SK-N-SH (cell line): ENCODE measurements at regions not wholly inside any gene's neighbourhood (a gene's known extent, or its start where the extent isn't known, plus 50 kb on each side); places are given as distances from the start of the nearest gene placed in this dataset.

Source experiments
- CTCF ChIA-PET: fragments of 300-600, 350-600 bp; formaldehyde crosslinking; extraction: SDS; loops from one replicate; lab custom pipeline; 2021; lab: Yijun Ruan, JAX
- POLR2A ChIA-PET: fragments of 350-600 bp; sonication (Branson Sonifier 250); formaldehyde crosslinking; extraction: SDS; loops from one replicate; lab custom pipeline; 2020; ENCODE audit warnings: antibody characterized with exemption, inconsistent platforms; lab: Yijun Ruan, JAX
- DNase-seq: peaks from one replicate; pipeline ENCODE4 v3.0.0; 2012
- H2AFZ ChIP-seq: fragments of 200-600 bp; sonication (generic); 2 replicates; pipeline ENCODE4 v1.8.1; 2016; ENCODE audit warnings: antibody characterized with exemption, mild to moderate bottlenecking, low read depth
- H3F3A ChIP-seq: fragments of 200-600 bp; sonication (generic); replicated peaks from 2 replicates; pipeline ENCODE3; 2016; ENCODE audit warnings: antibody characterized with exemption, mild to moderate bottlenecking; ENCODE audit not compliant: insufficient read depth
- H3K27ac ChIP-seq, 2 experiments: fragments of 200-500 bp in 1 of 2; fragments of 200-600 bp in 1 of 2; sonication (Bioruptor generic) in 1 of 2; sonication (generic), shearing (Covaris generic) in 1 of 2; 2 replicates each; pipeline versions ENCODE4 v1.5.1 to v1.6.1; 2014 to 2016; ENCODE audit warnings: low read depth in 2 of 2, inconsistent platforms in 1 of 2, low read length in 1 of 2, mild to moderate bottlenecking in 1 of 2, mixed read lengths in 1 of 2
- H3K27me3 ChIP-seq: fragments of 200-600 bp; sonication (generic), shearing (Covaris generic); 2 replicates; pipeline ENCODE4 v1.6.1; 2016; ENCODE audit warnings: mixed run types; ENCODE audit not compliant: insufficient read depth
- H3K36me3 ChIP-seq, 2 experiments: fragments of 200-500 bp in 1 of 2; fragments of 200-600 bp in 1 of 2; sonication (Bioruptor generic) in 1 of 2; sonication (generic) in 1 of 2; replicated peaks in 1 of 2; 2 replicates each; pipeline versions ENCODE3 to v1.5.1; 2014 to 2016; ENCODE audit warnings: low read length in 1 of 2, mild to moderate bottlenecking in 1 of 2; ENCODE audit not compliant: insufficient read depth in 2 of 2, control insufficient read depth in 1 of 2
- H3K4me1 ChIP-seq, 2 experiments: fragments of 200-500 bp in 1 of 2; fragments of 200-600 bp in 1 of 2; sonication (Bioruptor generic) in 1 of 2; sonication (generic), shearing (Covaris generic) in 1 of 2; 2 replicates each; pipeline versions ENCODE4 v1.5.1 to v1.6.1; 2014 to 2016; ENCODE audit warnings: low read depth in 1 of 2, low read length in 1 of 2, mixed run types in 1 of 2; ENCODE audit not compliant: insufficient read depth in 2 of 2, control insufficient read depth in 1 of 2
- H3K4me2 ChIP-seq: fragments of 200-600 bp; sonication (generic), shearing (Covaris generic); 2 replicates; pipeline ENCODE4 v1.6.1; 2017; ENCODE audit warnings: mixed run types
- H3K4me3 ChIP-seq, 2 experiments: fragments of 200-500 bp in 1 of 2; fragments of 200-600 bp in 1 of 2; sonication (Bioruptor generic) in 1 of 2; sonication (generic), shearing (Covaris generic) in 1 of 2; 2 replicates each; pipeline versions ENCODE4 v1.5.1 to v1.8.1; 2014 to 2016; ENCODE audit warnings: low read depth in 2 of 2, inconsistent platforms in 1 of 2, low read length in 1 of 2, mild to moderate bottlenecking in 1 of 2, mixed read lengths in 1 of 2, moderate library complexity in 1 of 2
- H3K79me2 ChIP-seq: fragments of 200-600 bp; sonication (generic); 2 replicates; pipeline ENCODE4 v1.8.1; 2017; ENCODE audit warnings: mild to moderate bottlenecking; ENCODE audit not compliant: insufficient read depth
- H3K9ac ChIP-seq: fragments of 200-600 bp; sonication (generic); 2 replicates; pipeline ENCODE4 v1.6.1; 2017; ENCODE audit warnings: mixed run types
- H3K9me2 ChIP-seq: fragments of 200-600 bp; sonication (generic); 2 replicates; pipeline ENCODE4 v1.6.1; 2017; ENCODE audit warnings: mixed run types
- H3K9me3 ChIP-seq: fragments of 200-600 bp; sonication (generic); 2 replicates; pipeline ENCODE4 v1.6.1; 2017; ENCODE audit warnings: mixed run types, mild to moderate bottlenecking, moderate library complexity
- H4K20me1 ChIP-seq: fragments of 200-600 bp; sonication (generic); 2 replicates; pipeline ENCODE4 v1.6.1; 2017; ENCODE audit warnings: mild to moderate bottlenecking, mixed run types; ENCODE audit not compliant: insufficient read depth
- ELF1 ChIP-seq: IDR thresholded peaks from 2 replicates; pipeline ENCODE4 v1.4.0; 2012
- EP300 ChIP-seq, 2 experiments: IDR thresholded peaks; 2 replicates each; pipeline versions ENCODE4 v1.4.0 to v1.6.1; 2012; ENCODE audit warnings: borderline replicate concordance in 1 of 2, low read depth in 1 of 2, low read length in 1 of 2
- EZH2phosphoT487 ChIP-seq: fragments of 200-600 bp; sonication (generic); IDR thresholded peaks from 2 replicates; pipeline ENCODE4 v1.6.1; 2017; ENCODE audit warnings: low read depth, mixed run types, mild to moderate bottlenecking, antibody characterized with exemption, moderate library complexity, borderline replicate concordance
- FOXJ3 ChIP-seq: sonication (generic); formaldehyde crosslinking; IDR thresholded peaks from 2 replicates; pipeline ENCODE4 v1.5.1; 2020; ENCODE audit warnings: mild to moderate bottlenecking, missing genetic modification reagents
- GATA2 ChIP-seq: sonication (generic); formaldehyde crosslinking; IDR thresholded peaks from 2 replicates; pipeline ENCODE4 v1.5.0; 2020; ENCODE audit warnings: mild to moderate bottlenecking, missing genetic modification reagents
- JUND ChIP-seq: IDR thresholded peaks from 2 replicates; pipeline ENCODE4 v1.4.0; 2012
- NFIC ChIP-seq: IDR thresholded peaks from 2 replicates; pipeline ENCODE4 v1.4.0; 2012; ENCODE audit warnings: borderline replicate concordance
- PBX3 ChIP-seq: IDR thresholded peaks from 2 replicates; pipeline ENCODE4; 2012
- RAD21 ChIP-seq: IDR thresholded peaks from 2 replicates; pipeline ENCODE4 v1.6.1; 2012; ENCODE audit warnings: mild to moderate bottlenecking, low read length
- REST ChIP-seq: IDR thresholded peaks from 2 replicates; pipeline ENCODE4 v1.6.1; 2012; ENCODE audit warnings: mild to moderate bottlenecking, low read depth, low read length, moderate library complexity
- TCF12 ChIP-seq: IDR thresholded peaks from 2 replicates; pipeline ENCODE4 v1.4.0; 2012
- TEAD4 ChIP-seq: IDR thresholded peaks from 2 replicates; pipeline ENCODE4 v1.4.0; 2012; ENCODE audit warnings: mild to moderate bottlenecking, borderline replicate concordance; ENCODE audit not compliant: insufficient read depth
- USF1 ChIP-seq: IDR thresholded peaks from 2 replicates; pipeline ENCODE4 v1.4.0; 2012; ENCODE audit warnings: low read depth, borderline replicate concordance
- WGBS: methylation state at CpG from one replicate; pipeline ENCODE4 v1.1.6; 2017; ENCODE audit warnings: low lambda C conversion rate; 5-methylcytosine and 5-hydroxymethylcytosine counted together

GRCh38 chr13:66208589-66208988 lies 1021.5 kb downstream of the PCDH9 start:
- H3K4me3 ChIP-seq = no peak overlapping the region
- no peak for TF ChIP-seq FOXJ3
- no peak for TF ChIP-seq REST
- no peak for TF ChIP-seq PBX3
- no peak for TF ChIP-seq RAD21
- TF ChIP-seq TEAD4 = no peak
- no peak for TF ChIP-seq EZH2phosphoT487
- TF ChIP-seq GATA2 = no peak
- peaks cover 15% of the 10 kb centered on the region for H3F3A ChIP-seq
- DNase-seq = no peak
- H3K9me2 ChIP-seq = no peaks in the 10 kb centered on the region
- ChIA-PET POLR2A (no interaction called here), CTCF (no interaction called here)
- no peak overlapping the region for H3K9ac ChIP-seq
- no peak overlapping the region for H3K27ac ChIP-seq
- no peak overlapping the region for H2AFZ ChIP-seq
- no peaks in the 10 kb centered on the region for H3K27me3 ChIP-seq
- H3K4me1 ChIP-seq = peaks cover 0 to 5% of the 10 kb centered on the region in 2 experiments; a peak in 1 of 4 replicates
- no peaks in the 10 kb centered on the region for H4K20me1 ChIP-seq
- H3K9me3 ChIP-seq = no peaks in the 10 kb centered on the region
- no peaks in the 10 kb centered on the region for H3K36me3 ChIP-seq
- 66% methylated on average over 3 of the region's 3 CpGs for WGBS
- H3K4me2 ChIP-seq = no peak overlapping the region
- no peaks in the 10 kb centered on the region for H3K79me2 ChIP-seq

- no peaks in the 10 kb centered on the region for H3K79me2 ChIP-seq
- CTCF ChIA-PET = no interaction called here
- peak overlapping the region; percentile 24 to 39; a peak in 2 of 4 replicates for H3K27ac ChIP-seq
- no peaks in the 10 kb centered on the region for H3K9me2 ChIP-seq
- no peaks in the 10 kb centered on the region for H3K27me3 ChIP-seq
- H3K4me2 ChIP-seq = no peak overlapping the region
- H3K4me1 ChIP-seq = peaks cover 0 to 5% of the 10 kb centered on the region in 2 experiments; a peak in 1 of 4 replicates
- no peaks in the 10 kb centered on the region for H3K36me3 ChIP-seq
- H4K20me1 ChIP-seq = no peaks in the 10 kb centered on the region
- H3K9ac ChIP-seq = no peak overlapping the region
- H3F3A ChIP-seq = peaks cover 15% of the 10 kb centered on the region
- WGBS = 10% methylated on average over 1 of the region's 1 CpG
- POLR2A ChIA-PET = no interaction called here
- no peak for DNase-seq
- H2AFZ ChIP-seq = peak overlapping the region; percentile 47; the same call in 1 of the 2 replicates
- no peaks in the 10 kb centered on the region for H3K9me3 ChIP-seq
- H3K4me3 ChIP-seq = no peak overlapping the region
- no peak; the same call in 1 of the 2 replicates for TF ChIP-seq NFIC
- peak; percentile 62; the same call in 1 of the 2 replicates for TF ChIP-seq PBX3
- TF ChIP-seq USF1 = no peak
- TF ChIP-seq JUND = peak; percentile 18; the same call in 1 of the 2 replicates
- TF ChIP-seq TCF12 = peak; percentile 64
- TF ChIP-seq EP300 (IDR thresholded peaks at IDR 0.05; ENCODE audit: borderline replicate concordance in 1 of 2, low read depth in 1 of 2, low read length in 1 of 2) = peak in 1 of 2 experiments; percentile 54; a peak in 1 of 4 replicates
- no peak for TF ChIP-seq ELF1
Observed at GRCh38 chr13:66207610-66208009, 1022.5 kb downstream of the PCDH9 start.
